Osteoblast (primary cell): ENCODE measurements at regions not wholly inside any gene's neighbourhood (a gene's known extent, or its start where the extent isn't known, plus 50 kb on each side); places are given as distances from the start of the nearest gene placed in this dataset.

Experiments
- DNase-seq: peaks from one replicate; pipeline ENCODE4 v3.0.0; 2011; ENCODE audit warnings: low spot score, mixed read lengths; ENCODE audit not compliant: insufficient read length; ENCODE audit errors: missing footprints
- H2AFZ ChIP-seq: 2 replicates; pipeline ENCODE4 v1.6.0; 2011; ENCODE audit warnings: mild to moderate bottlenecking, low read length
- H3K27ac ChIP-seq: 2 replicates; pipeline ENCODE4 v1.5.1; 2011; ENCODE audit warnings: mild to moderate bottlenecking, low read depth, low read length, moderate library complexity
- H3K27me3 ChIP-seq: 2 replicates; pipeline ENCODE4 v1.6.0; 2012; ENCODE audit warnings: mild to moderate bottlenecking, control low read depth, inconsistent platforms, low read length, moderate library complexity; ENCODE audit not compliant: insufficient read depth
- H3K36me3 ChIP-seq: 2 replicates; pipeline ENCODE4 v1.5.1; 2011; ENCODE audit warnings: mild to moderate bottlenecking, low read length, control low read depth, moderate library complexity; ENCODE audit not compliant: insufficient read depth
- H3K4me1 ChIP-seq: 2 replicates; pipeline ENCODE4 v1.5.1; 2011; ENCODE audit warnings: mild to moderate bottlenecking, low read length, control low read depth, moderate library complexity; ENCODE audit not compliant: insufficient read depth
- H3K4me2 ChIP-seq: 2 replicates; pipeline ENCODE4 v1.6.0; 2011; ENCODE audit warnings: mild to moderate bottlenecking, low read length; ENCODE audit not compliant: insufficient read depth
- H3K4me3 ChIP-seq: fragments of 200-600 bp; sonication (generic); 3 replicates; pipeline ENCODE4 v1.5.1; 2012; ENCODE audit warnings: mild to moderate bottlenecking, low read length, inconsistent platforms; ENCODE audit not compliant: insufficient read depth
- H3K79me2 ChIP-seq: 2 replicates; pipeline ENCODE4 v1.6.0; 2012; ENCODE audit warnings: mild to moderate bottlenecking, low read length, control low read depth, inconsistent platforms; ENCODE audit not compliant: insufficient read depth
- H3K9me3 ChIP-seq: 2 replicates; pipeline ENCODE4 v1.5.1; 2011; ENCODE audit warnings: low read depth, low read length, control low read depth
- H4K20me1 ChIP-seq: 2 replicates; pipeline ENCODE4 v1.6.0; 2012; ENCODE audit warnings: mild to moderate bottlenecking, low read length, control low read depth; ENCODE audit not compliant: insufficient read depth
- CTCF ChIP-seq: IDR thresholded peaks from 2 replicates; pipeline ENCODE4 v1.5.1; 2011; ENCODE audit warnings: mild to moderate bottlenecking, low read depth, low read length, moderate library complexity; ENCODE audit errors: extremely low read depth

- Histone ChIP-seq H3K27ac (no peak overlapping the region), H3K27me3 (no peaks in the 10 kb centered on the region), H2AFZ (no peak overlapping the region), H3K79me2 (no peaks in the 10 kb centered on the region), H3K4me3 (no peak overlapping the region), H3K36me3 (no peaks in the 10 kb centered on the region), H4K20me1 (no peaks in the 10 kb centered on the region), H3K9me3 (no peaks in the 10 kb centered on the region), H3K4me2 (no peak overlapping the region), H3K4me1 (peaks cover 3% of the 10 kb centered on the region)
- TF ChIP-seq CTCF, result no peak
- DNase-seq, result no peak
Observed at GRCh38 chr9:18074041-18074440, 399.9 kb upstream of the ADAMTSL1 start.

DNA sequence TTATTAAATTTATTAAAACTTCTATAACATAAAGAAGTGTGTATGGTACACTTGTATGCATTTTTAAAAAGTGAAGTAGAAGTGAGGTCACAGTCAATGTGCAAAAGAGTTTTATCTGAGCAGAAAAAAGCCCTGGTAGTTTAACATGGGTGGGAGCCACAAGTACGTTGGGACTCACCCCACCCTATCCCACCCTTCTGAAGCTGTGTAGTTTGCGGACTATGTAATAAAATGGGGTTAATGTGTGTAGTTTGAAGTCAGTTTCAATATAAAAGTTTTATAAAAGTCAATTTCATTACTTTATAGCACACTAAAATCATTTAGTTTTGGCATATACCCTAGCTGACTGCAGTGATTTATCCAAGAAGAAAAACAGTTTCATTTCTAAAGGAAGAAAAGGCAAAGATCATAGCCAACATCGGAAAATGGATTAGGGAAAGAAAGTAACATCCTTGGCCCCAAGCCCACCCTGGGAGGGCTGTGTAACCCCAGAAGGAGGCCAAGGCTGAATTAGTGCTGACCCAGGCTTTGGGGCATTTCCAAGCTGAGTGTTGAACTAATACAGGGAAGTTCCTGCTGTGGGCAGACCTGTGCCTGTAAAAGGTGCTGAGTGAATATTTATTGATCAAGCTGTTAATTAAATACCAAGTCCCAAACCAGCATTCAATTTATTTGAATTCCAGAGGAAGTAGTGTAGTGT lies 398.6 kb upstream of the ADAMTSL1 start:
- DNase-seq, result no peak
- no peaks in the 10 kb centered on the region for H3K9me3 ChIP-seq
- no peak overlapping the region for H3K4me2 ChIP-seq
- H3K27ac ChIP-seq, result no peak overlapping the region
- H3K36me3 ChIP-seq, result no peaks in the 10 kb centered on the region
- H4K20me1 ChIP-seq, result no peaks in the 10 kb centered on the region
- TF ChIP-seq CTCF, result no peak
- no peaks in the 10 kb centered on the region for H3K79me2 ChIP-seq
- H3K4me3 ChIP-seq, result no peak overlapping the region
- H3K27me3 ChIP-seq, result no peaks in the 10 kb centered on the region
- peaks cover 3% of the 10 kb centered on the region for H3K4me1 ChIP-seq
- no peak overlapping the region for H2AFZ ChIP-seq

DNA sequence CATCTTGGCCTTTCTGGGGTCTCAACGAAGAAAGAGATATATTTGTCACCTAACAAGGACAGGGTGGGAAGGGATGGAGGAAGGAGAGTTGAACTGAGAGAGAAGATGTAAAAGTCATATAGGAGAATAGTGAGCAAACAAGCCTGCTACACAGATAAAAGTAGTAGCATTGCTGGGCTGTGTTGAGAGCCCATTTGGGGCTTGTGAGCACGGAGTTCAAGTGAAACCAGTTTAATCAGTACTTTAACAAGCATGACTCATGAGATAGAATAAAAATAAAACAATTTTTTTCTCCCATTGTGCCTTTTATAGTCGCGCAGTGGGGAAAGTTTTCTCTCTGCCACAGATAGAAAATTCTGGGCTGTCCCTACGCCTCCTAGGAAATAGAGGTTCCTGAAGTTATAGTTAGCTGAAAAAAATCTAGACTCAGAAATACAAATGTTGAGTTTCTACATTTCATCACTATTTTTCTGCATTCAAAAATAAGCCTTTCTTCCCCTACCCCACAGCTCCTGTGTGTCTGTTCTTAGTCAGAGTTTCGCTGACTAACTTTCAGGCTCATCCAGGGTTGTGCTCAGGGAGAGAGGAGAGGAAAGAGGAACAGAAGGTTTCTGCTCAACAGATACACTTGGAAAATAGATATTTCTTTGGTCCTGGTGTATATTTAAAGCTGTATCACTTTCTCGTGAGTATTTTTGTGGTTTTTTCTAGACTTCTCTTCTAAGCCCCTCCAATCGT lies 395.8 kb upstream of the ADAMTSL1 start:
- TF ChIP-seq CTCF, result no peak
- Histone ChIP-seq H3K79me2 (no peaks in the 10 kb centered on the region), H3K36me3 (no peaks in the 10 kb centered on the region), H3K9me3 (no peaks in the 10 kb centered on the region), H3K27ac (no peak overlapping the region), H3K4me1 (no peaks in the 10 kb centered on the region), H2AFZ (no peak overlapping the region), H3K4me3 (no peak overlapping the region), H3K27me3 (no peaks in the 10 kb centered on the region), H3K4me2 (no peak overlapping the region), H4K20me1 (no peaks in the 10 kb centered on the region)
- peak; percentile 21 for DNase-seq

DNA sequence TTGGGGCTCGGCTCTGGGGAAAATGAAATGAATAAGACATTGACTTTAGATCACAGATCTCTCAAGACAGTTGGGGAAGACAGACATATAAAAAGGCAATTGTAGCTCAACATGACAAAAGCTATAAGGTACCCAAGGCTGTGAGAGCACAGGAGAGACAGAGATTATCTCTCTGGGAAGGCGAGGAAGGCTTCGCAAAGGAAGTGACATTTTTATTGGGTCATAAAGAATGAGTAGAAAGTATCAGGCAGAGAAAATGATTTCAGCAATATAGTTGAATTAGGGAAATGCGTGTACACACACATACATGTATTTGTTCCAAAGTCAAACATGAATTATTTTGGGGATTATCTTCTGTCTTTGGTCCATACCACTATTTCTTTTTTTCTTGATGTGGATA lies 381.8 kb upstream of the ADAMTSL1 start:
- no peak overlapping the region for H3K27ac ChIP-seq
- H3K36me3 ChIP-seq, result no peaks in the 10 kb centered on the region
- no peak for DNase-seq
- H4K20me1 ChIP-seq, result no peaks in the 10 kb centered on the region
- H3K4me3 ChIP-seq, result no peak overlapping the region
- H3K27me3 ChIP-seq, result no peaks in the 10 kb centered on the region
- no peaks in the 10 kb centered on the region for H3K4me1 ChIP-seq
- H3K79me2 ChIP-seq, result no peaks in the 10 kb centered on the region
- no peak overlapping the region for H3K4me2 ChIP-seq
- H3K9me3 ChIP-seq, result no peaks in the 10 kb centered on the region
- no peak overlapping the region for H2AFZ ChIP-seq
- no peak for TF ChIP-seq CTCF
